AG10803 (cell line): ENCODE measurements at regions not wholly inside any gene's neighbourhood (a gene's known extent, or its start where the extent isn't known, plus 50 kb on each side); places are given as distances from the start of the nearest gene placed in this dataset.

ENCODE experiments used
- DNase-seq: peaks from one replicate; pipeline ENCODE4 v3.0.0; 2010; ENCODE audit warnings: low read depth
- H3K4me3 ChIP-seq: 2 replicates; pipeline ENCODE4 v1.5.1; 2011; ENCODE audit warnings: mild to moderate bottlenecking, low read length, control low read depth
- CTCF ChIP-seq: conservative IDR thresholded peaks from 2 replicates; pipeline ENCODE4 v1.5.1; 2011; ENCODE audit warnings: mild to moderate bottlenecking, low read length, control low read depth, inconsistent platforms

GRCh38 chr5:143574236-143574635 lies 170.8 kb upstream of the NR3C1 start:
- DNase-seq, result no peak
- TF ChIP-seq CTCF, result no peak
- H3K4me3 ChIP-seq, result no peak overlapping the region

GRCh38 chr5:143573568-143574170 lies 170.2 kb upstream of the NR3C1 start:
- TF ChIP-seq CTCF, result no peak
- no peak for DNase-seq
- H3K4me3 ChIP-seq, result no peak overlapping the region

GRCh38 chr5:143572671-143573070 lies 169.2 kb upstream of the NR3C1 start:
- TF ChIP-seq CTCF, result no peak
- H3K4me3 ChIP-seq, result no peak overlapping the region
- DNase-seq, result no peak

GRCh38 chr5:143571642-143572624 lies 168.4 kb upstream of the NR3C1 start:
- TF ChIP-seq CTCF, result no peak
- H3K4me3 ChIP-seq, result no peak overlapping the region
- DNase-seq, result no peak

- no peak for DNase-seq
- TF ChIP-seq CTCF, result no peak
- no peak overlapping the region for H3K4me3 ChIP-seq
Measured at GRCh38 chr5:143570989-143571388, 167.5 kb upstream of the NR3C1 start.

- no peak for TF ChIP-seq CTCF
- H3K4me3 ChIP-seq, result no peak overlapping the region
- no peak for DNase-seq
Measured at GRCh38 chr5:143569722-143570567, 166.5 kb upstream of the NR3C1 start.
